ENCODE measurements at regions not wholly inside any gene's neighbourhood (a gene's known extent, or its start where the extent isn't known, plus 50 kb on each side); places are given as distances from the start of the nearest gene placed in this dataset.

GRCh38 chr3:180401226-180401625 is 200.7 kb upstream of the TTC14 start:
- ChIA-PET POLR2A (no interaction called here), CTCF (no interaction called here)

GRCh38 chr3:180402471-180403073 is 199.4 kb upstream of the TTC14 start:
- no peak for DNase-seq (ENCODE audit: low read depth, low spot score)
- ChIA-PET CTCF (no interaction called here), POLR2A (no interaction called here)
- no peaks in the 10 kb centered on the region for H3K9me3 ChIP-seq (ENCODE audit: control insufficient read depth, insufficient read depth, low read length)
- no peaks in the 10 kb centered on the region for H3K27me3 ChIP-seq (ENCODE audit: control insufficient read depth, insufficient read depth, low read length)
- H3K27ac ChIP-seq (ENCODE audit: low read depth, low read length) = no peak overlapping the region
- H3K4me3 ChIP-seq (ENCODE audit: low read depth, low read length) = no peak overlapping the region
- no peak for TF ChIP-seq CTCF (IDR thresholded peaks at IDR 0.05; ENCODE audit: low read depth, low read length)

More at GRCh38 chr3:180401226-180401625, 200.7 kb upstream of the TTC14 start:
- no peak for TF ChIP-seq CTCF (IDR thresholded peaks at IDR 0.05; ENCODE audit: low read depth, low read length)
- H3K27me3 ChIP-seq (ENCODE audit: control insufficient read depth, insufficient read depth, low read length) = no peaks in the 10 kb centered on the region
- no peaks in the 10 kb centered on the region for H3K9me3 ChIP-seq (ENCODE audit: control insufficient read depth, insufficient read depth, low read length)
- H3K4me3 ChIP-seq (ENCODE audit: low read depth, low read length) = no peak overlapping the region
- H3K27ac ChIP-seq (ENCODE audit: low read depth, low read length) = no peak overlapping the region
- no peak for DNase-seq (ENCODE audit: low read depth, low spot score)

GRCh38 chr3:180403156-180403555 is 198.8 kb upstream of the TTC14 start:
- ChIA-PET POLR2A (no interaction called here), CTCF (no interaction called here)
- Histone ChIP-seq H3K9me3 (ENCODE audit: control insufficient read depth, insufficient read depth, low read length) (no peaks in the 10 kb centered on the region), H3K4me3 (ENCODE audit: low read depth, low read length) (no peak overlapping the region), H3K27ac (ENCODE audit: low read depth, low read length) (no peak overlapping the region), H3K27me3 (ENCODE audit: control insufficient read depth, insufficient read depth, low read length) (no peaks in the 10 kb centered on the region)
- no peak for DNase-seq (ENCODE audit: low read depth, low spot score)
- TF ChIP-seq CTCF (IDR thresholded peaks at IDR 0.05; ENCODE audit: low read depth, low read length) = no peak

GRCh38 chr3:180408654-180409053 is 193.3 kb upstream of the TTC14 start:
- Histone ChIP-seq H3K4me3 (ENCODE audit: low read depth, low read length) (no peak overlapping the region), H3K27ac (ENCODE audit: low read depth, low read length) (no peak overlapping the region), H3K9me3 (ENCODE audit: control insufficient read depth, insufficient read depth, low read length) (no peaks in the 10 kb centered on the region), H3K27me3 (ENCODE audit: control insufficient read depth, insufficient read depth, low read length) (no peaks in the 10 kb centered on the region)
- DNase-seq (ENCODE audit: low read depth, low spot score) = no peak
- no peak for TF ChIP-seq CTCF (IDR thresholded peaks at IDR 0.05; ENCODE audit: low read depth, low read length)
- ChIA-PET CTCF (no interaction called here), POLR2A (no interaction called here)

- ChIA-PET CTCF (no interaction called here), POLR2A (no interaction called here)
- no peak for TF ChIP-seq CTCF (IDR thresholded peaks at IDR 0.05; ENCODE audit: low read depth, low read length)
- DNase-seq (ENCODE audit: low read depth, low spot score) = no peak
- H3K4me3 ChIP-seq (ENCODE audit: low read depth, low read length) = no peak overlapping the region
- no peaks in the 10 kb centered on the region for H3K9me3 ChIP-seq (ENCODE audit: control insufficient read depth, insufficient read depth, low read length)
- no peak overlapping the region for H3K27ac ChIP-seq (ENCODE audit: low read depth, low read length)
- H3K27me3 ChIP-seq (ENCODE audit: control insufficient read depth, insufficient read depth, low read length) = no peaks in the 10 kb centered on the region
Measured at GRCh38 chr3:180409170-180409569, 192.8 kb upstream of the TTC14 start.
